Hindlimb muscle (tissue), 1 donor: ENCODE measurements at regions not wholly inside any gene's neighbourhood (a gene's known extent, or its start where the extent isn't known, plus 50 kb on each side); places are given as distances from the start of the nearest gene placed in this dataset.
"Not testable (repeated sequence)": the region's sequence is repeated elsewhere in the genome, so short reads cannot be mapped to it uniquely, and the experiment has no call there.

Experiments
- DNase-seq: peaks from one replicate; pipeline ENCODE4 v3.0.0-alpha.2; 2013

GRCh38 chr7:94109556-94109955 lies 105.4 kb upstream of the BET1 start:
- no peak for DNase-seq

- no peak for DNase-seq
Measured at GRCh38 chr7:94111009-94111408, 106.9 kb upstream of the BET1 start.

- DNase-seq, result no peak
Measured at GRCh38 chr7:94115316-94115715, 111.2 kb upstream of the BET1 start.

- no peak for DNase-seq
Measured at GRCh38 chr7:94123136-94123535, 119.0 kb upstream of the BET1 start.

- no peak for DNase-seq
Measured at GRCh38 chr7:94127026-94127425, 122.9 kb upstream of the BET1 start.

GRCh38 chr7:94128072-94128471 lies 123.9 kb upstream of the BET1 start:
- no peak for DNase-seq

GRCh38 chr7:94129443-94130140 lies 125.4 kb upstream of the BET1 start:
- DNase-seq, result no peak

- no peak for DNase-seq
Measured at GRCh38 chr7:94130716-94131115, 126.6 kb upstream of the BET1 start.

GRCh38 chr7:94133460-94133859 lies 129.3 kb upstream of the BET1 start:
- no peak for DNase-seq

GRCh38 chr7:94135180-94135579 lies 131.0 kb upstream of the BET1 start:
- DNase-seq, result no peak

GRCh38 chr7:94142281-94142680 lies 138.1 kb upstream of the BET1 start:
- DNase-seq, result no peak

- DNase-seq, result no peak
Measured at GRCh38 chr7:94145602-94146001, 141.4 kb upstream of the BET1 start.

GRCh38 chr7:94146408-94146807 lies 142.3 kb upstream of the BET1 start:
- no peak for DNase-seq

GRCh38 chr7:94149789-94150545 lies 145.8 kb upstream of the BET1 start:
- no peak for DNase-seq

- no peak for DNase-seq
Measured at GRCh38 chr7:94154182-94154581, 150.0 kb upstream of the BET1 start.

- peak; percentile 61 for DNase-seq
Measured at GRCh38 chr7:94154858-94155257, 150.7 kb upstream of the BET1 start.

GRCh38 chr7:94157659-94158306 lies 153.6 kb upstream of the BET1 start:
- not testable (repeated sequence) for DNase-seq

- no peak for DNase-seq
Measured at GRCh38 chr7:94160719-94161435, 156.7 kb upstream of the BET1 start.

- DNase-seq, result no peak
Measured at GRCh38 chr7:94161476-94161875, 157.3 kb upstream of the BET1 start.

GRCh38 chr7:94169682-94170081 lies 165.5 kb upstream of the BET1 start:
- no peak for DNase-seq

GRCh38 chr7:94170836-94171235 lies 166.7 kb upstream of the BET1 start:
- no peak for DNase-seq

GRCh38 chr7:94173436-94173835 lies 169.3 kb upstream of the BET1 start:
- no peak for DNase-seq

- no peak for DNase-seq
Measured at GRCh38 chr7:94174375-94174774, 170.2 kb upstream of the BET1 start.
